ENCODE measurements at regions not wholly inside any gene's neighbourhood (a gene's known extent, or its start where the extent isn't known, plus 50 kb on each side); places are given as distances from the start of the nearest gene placed in this dataset.

DNA sequence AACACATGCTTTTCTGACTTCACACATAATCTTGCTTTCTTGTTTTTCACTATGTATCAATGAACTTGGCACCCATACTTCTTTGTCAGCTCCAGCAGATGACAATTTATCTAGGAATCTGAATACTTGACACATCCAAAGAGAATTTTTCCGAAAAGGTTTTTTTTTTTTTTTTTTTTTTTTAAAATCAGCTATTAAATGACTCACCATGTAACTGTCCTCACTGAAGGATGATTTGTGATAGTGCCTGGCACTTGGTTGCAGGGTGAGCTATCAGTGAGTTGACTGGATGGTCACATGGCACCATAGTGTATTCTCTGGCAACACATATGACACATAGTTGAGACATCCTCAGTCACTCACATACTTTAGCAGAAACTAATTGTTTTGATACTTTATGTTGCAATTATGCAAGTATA lies 133.4 kb upstream of the E2F8 start:
- no peak for DNase-seq (ENCODE audit: low read depth in 2 of 3, low spot score in 1 of 3)

DNA sequence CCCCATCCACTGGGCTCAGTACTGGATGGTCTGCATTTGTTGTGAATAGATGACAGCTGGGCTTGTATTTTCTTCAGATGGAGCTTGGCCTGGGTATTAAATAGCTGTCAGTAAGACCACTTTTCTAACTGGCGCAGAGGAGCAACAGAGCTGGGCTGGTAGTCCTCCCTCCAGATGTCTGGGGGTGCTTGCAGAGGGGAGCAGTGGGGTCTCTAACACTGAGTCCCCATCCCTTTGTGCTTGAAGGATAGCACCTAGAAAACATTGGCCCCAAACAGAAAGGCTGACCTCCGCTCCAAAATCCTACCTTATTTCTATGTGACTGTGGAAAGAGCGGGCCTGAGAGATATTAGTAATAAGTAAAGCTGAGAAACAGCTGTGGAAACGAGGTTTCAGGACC lies 131.6 kb upstream of the E2F8 start:
- DNase-seq (ENCODE audit: low read depth in 2 of 3, low spot score in 1 of 3), result no peak

- no peak for DNase-seq (ENCODE audit: low read depth in 2 of 3, low spot score in 1 of 3)
Measured at GRCh38 chr11:19370100-19370861, 129.5 kb upstream of the E2F8 start.

DNA sequence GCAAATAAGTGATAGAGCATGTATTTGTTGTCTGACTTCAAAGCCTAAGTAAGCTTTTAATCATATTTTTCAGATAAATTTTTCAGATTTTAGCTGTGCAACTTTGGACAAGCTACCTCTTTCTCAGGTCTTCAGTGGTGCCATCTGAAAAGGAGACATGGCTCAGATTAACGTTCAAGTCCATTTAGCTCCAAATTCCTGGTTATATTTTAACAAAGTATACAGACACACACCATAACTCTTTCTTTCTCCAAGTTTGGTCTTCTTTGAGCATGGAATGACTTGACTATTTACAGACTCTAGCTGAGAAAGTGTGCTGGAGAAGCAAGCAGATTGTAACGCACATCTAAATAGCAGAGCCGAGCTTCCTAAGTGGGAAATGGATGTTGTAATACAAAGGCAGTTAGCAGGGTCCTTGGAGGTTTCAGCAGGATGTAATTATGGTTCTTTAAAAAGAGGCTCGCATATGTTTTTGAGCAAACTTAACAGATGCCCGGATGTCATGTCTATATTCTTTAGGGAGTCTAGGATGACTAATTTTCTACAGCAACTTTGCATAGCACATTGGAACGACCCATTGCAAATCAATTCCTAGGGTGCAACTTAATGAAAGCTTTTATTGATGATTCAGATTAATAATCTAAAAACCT lies 128.1 kb upstream of the E2F8 start:
- no peak for DNase-seq (ENCODE audit: low read depth in 2 of 3, low spot score in 1 of 3)

- DNase-seq (ENCODE audit: low read depth in 2 of 3, low spot score in 1 of 3), result no peak
Measured at GRCh38 chr11:19366992-19367709, 126.4 kb upstream of the E2F8 start.

DNA sequence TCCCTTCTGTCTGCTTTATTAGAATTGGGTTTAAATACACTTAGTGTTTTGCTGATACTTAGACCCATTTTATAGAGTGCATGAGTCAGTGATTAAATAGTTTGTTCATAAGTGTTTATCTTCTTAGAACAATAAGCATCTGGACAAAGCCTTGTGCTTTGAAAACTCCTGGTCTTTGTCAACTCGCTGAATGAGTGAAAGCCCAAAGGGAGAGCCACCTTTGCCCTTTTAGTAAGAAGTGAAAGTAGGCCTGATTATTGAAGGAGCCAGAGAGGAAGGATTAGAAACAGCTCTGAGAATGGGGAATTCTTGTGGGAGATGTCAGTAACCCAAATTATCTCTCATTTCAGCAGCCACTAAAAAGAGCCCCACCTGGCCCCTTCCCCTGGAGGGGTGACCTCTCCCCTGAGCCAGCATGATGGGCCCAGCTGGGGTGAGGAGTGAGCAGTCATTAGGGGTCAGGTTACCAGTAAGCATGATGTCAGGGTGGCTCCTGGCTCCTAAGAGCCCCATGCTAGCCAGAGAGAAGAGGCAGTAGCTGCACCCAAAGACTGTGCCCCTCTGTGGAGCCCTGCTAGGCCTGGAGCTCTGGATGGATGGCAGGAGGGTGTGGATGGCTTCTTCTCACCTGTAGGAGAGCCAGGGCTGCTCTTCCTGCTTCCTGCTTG lies 125.1 kb upstream of the E2F8 start:
- DNase-seq (ENCODE audit: low read depth in 2 of 3, low spot score in 1 of 3), result no peak

DNA sequence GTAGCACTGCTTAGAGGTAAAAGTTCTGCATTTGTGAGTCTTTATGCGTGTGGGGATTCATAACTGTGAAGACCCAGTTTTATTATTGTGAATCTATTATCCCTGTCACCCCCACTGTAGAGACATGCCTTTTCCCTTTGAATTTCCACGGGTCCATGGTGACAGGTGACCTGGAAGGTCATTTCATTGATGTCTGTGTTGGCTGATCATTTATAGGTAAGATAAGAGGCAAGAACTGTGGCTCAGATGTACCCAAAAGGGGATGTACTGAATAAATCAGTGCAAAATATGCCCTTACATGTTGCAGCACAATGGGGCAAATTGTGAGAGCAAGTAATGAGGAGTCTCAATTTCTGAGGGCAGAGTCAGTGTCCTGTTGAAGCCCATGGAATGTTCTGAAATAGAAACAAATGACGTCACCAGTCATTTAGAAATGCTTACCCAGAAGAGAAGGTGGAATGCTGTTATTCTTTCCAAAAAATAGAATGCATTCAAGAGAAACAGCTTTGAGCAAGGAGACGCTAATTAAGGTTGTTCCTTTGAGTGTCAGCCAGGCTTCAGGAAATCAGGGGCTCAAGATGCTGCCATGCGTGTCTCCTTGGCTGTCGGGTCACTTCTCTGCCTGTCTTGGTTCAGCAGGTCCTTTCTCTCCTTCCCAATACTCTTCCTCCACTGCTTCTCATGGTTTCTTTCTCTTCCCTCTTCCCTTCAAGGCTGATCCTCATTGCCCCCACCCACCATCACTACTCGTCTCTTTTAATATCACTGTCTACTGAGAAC lies 118.7 kb upstream of the E2F8 start:
- no peak for DNase-seq (ENCODE audit: low read depth in 2 of 3, low spot score in 1 of 3)

- DNase-seq (ENCODE audit: low read depth in 2 of 3, low spot score in 1 of 3), result no peak
Measured at GRCh38 chr11:19357943-19358342, 117.2 kb upstream of the E2F8 start.

GRCh38 chr11:19355601-19356000 lies 114.9 kb upstream of the E2F8 start:
- DNase-seq (ENCODE audit: low read depth in 2 of 3, low spot score in 1 of 3), result no peak

DNA sequence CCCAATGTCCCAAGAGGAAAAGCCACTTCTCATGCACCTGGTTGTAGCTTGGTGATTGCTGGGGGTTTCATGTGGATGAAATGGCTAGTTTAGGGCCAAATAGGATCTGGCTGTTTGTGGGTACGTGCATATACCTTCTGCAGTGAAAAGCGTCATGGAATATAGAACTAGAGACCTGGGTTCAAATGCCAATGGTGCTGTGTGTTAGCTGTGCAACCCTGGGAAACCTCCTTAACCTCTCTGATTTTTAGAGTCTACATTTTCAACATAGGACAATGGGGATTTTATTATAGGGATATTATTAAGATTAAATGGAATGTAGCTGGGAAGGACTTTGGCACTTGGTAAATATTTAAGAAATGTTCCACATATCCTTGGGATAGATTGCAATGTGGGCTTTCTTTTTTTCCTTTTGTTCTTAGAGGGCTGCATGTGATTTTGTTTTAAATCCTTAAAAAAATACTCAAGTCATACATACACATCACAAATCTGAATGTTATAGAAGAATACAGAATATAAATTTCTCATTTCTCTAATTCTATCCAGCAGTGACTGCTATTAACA lies 112.6 kb upstream of the E2F8 start:
- no peak for DNase-seq (ENCODE audit: low read depth in 2 of 3, low spot score in 1 of 3)

DNA sequence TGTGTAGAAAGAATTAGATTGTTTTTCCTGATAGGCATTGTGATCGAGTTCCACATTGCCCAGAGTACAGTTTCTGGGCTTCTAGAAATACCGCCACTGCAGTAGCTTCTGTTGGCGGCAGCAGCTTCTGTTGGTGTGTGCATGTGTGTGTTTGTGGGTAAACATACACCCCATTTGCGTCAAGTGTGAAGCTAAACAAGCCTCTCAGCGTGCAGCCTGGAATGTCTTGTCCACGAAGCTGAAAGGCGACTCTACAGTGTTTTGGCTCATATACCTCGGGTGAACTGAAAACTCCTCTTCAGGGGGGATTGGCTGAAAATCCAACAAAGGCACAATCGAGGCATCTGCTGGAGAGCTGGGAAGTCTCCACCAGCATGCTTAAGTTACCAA lies 112.0 kb upstream of the E2F8 start:
- no peak for DNase-seq (ENCODE audit: low read depth in 2 of 3, low spot score in 1 of 3)

- DNase-seq (ENCODE audit: low read depth in 2 of 3, low spot score in 1 of 3), result no peak
Measured at GRCh38 chr11:19352072-19352770, 111.5 kb upstream of the E2F8 start.

DNA sequence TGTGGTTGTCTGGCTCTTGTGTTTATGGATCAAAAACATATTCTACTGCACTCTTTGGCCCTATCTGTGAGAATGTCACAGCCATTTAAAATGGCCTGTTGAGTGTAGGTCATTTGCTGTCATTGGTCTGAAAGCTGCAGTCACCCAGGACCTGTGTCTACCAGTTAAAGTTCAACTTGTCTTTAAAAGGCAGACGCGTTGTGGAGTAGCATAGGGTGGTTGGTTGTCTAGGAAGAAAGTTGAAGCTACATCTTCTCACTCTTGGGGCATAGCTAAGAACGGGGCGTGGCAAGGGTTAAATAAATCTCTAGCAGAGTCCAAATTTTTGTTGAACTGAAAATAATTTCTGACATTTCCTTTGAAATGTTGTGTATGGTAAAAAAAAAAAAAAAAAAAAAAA lies 110.7 kb upstream of the E2F8 start:
- no peak for DNase-seq (ENCODE audit: low read depth in 2 of 3, low spot score in 1 of 3)

- DNase-seq (ENCODE audit: low read depth in 2 of 3, low spot score in 1 of 3), result no peak
Measured at GRCh38 chr11:19350160-19350559, 109.4 kb upstream of the E2F8 start.

GRCh38 chr11:19349340-19350025 lies 108.7 kb upstream of the E2F8 start:
- no peak for DNase-seq (ENCODE audit: low read depth in 2 of 3, low spot score in 1 of 3)

DNA sequence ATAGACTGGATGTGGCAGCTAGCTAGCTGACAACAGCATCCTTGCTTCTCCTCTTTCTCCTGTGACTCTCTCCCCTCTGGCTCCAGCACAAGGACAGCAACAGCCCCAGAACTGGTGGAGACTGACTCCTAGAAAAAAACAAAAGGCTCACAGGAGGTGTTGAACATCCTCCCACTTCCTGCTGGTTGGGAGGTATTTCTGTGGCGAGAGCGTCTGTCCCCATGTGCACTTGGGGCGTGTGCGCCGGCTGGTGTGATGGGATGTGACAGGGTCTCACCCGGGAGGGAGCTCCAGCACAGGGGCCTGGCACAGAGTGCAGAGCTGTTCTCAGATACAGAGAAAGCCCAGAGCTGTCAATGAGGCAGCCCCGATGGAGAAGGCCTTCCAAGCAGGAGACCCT lies 107.2 kb upstream of the E2F8 start:
- DNase-seq (ENCODE audit: low read depth in 2 of 3, low spot score in 1 of 3), result no peak

DNA sequence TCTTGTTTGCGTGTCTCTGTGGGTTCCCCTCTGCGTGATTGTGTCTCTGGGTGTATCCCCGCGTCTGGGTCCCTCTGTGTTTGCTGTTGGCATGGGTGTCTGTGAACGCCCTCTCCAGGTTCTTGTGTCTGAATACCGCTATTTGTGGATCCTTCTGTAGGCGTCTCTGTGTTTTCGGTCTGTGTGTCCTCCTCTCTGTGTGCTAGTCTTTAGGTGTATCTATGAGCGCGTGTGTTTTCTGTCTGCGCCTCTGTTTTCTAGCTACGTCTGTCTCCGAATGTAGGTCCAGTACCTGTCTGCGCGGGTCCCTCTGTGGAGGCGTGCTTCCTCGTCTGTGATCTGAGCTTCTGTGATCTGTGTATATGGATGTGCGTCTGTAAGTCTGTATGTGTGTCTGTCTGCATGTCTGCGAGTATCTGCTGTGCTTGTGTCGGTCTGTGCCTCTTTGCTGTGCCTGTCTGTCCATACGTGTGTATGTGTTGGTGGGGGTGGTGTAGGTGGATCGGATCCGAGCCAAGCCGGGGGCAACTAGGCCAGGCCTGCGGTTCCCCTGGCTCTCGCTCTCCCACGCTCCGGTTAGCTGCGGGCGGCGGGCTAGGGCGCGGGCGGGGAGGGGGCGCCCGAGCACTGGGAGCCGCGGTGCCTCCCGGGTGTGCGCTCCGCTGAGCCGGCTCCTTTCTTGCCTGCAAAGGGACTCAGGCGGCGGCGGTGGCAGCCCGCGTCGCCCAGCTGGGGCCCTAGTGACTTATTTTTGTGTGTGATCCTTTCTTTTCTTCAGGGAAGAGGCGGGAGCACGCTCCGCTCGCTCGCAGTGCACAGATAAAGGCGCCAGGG lies 105.3 kb upstream of the E2F8 start:
- DNase-seq (ENCODE audit: low read depth in 2 of 3, low spot score in 1 of 3), result no peak

GRCh38 chr11:19345519-19345847 lies 104.7 kb upstream of the E2F8 start:
- DNase-seq (ENCODE audit: low read depth in 2 of 3, low spot score in 1 of 3), result no peak

Measured in stimulated activated CD4-positive, alpha-beta T cell treated with anti-CD3 and anti-CD28 coated beads, Interleukin-12 subunit alpha, Interleukin-12 subunit beta, amount 100 ng/mL, for 48 hours (primary cell).